DND-41 (cell line): ENCODE measurements at regions not wholly inside any gene's neighbourhood (a gene's known extent, or its start where the extent isn't known, plus 50 kb on each side); places are given as distances from the start of the nearest gene placed in this dataset.

ENCODE experiments used
- ATAC-seq: fragments of 200-7000 bp; cut with Tn5 transposase; 3 replicates; pipeline ENCODE4 v1.9.1; 2021; ENCODE audit warnings: low read depth; ENCODE audit not compliant: insufficient read depth
- DNase-seq: peaks from one replicate; pipeline ENCODE4 v3.0.0-alpha.2; 2020
- H2AFZ ChIP-seq: 2 replicates; pipeline ENCODE4 v1.6.0; 2012; ENCODE audit warnings: low read depth, low read length
- H3K27ac ChIP-seq: 2 replicates; pipeline ENCODE4 v1.5.1; 2012; ENCODE audit warnings: low read length, inconsistent platforms
- H3K27me3 ChIP-seq: fragments of 200-600 bp; sonication (generic); 2 replicates; pipeline ENCODE4 v1.6.0; 2012; ENCODE audit warnings: low read length, mild to moderate bottlenecking, inconsistent platforms; ENCODE audit not compliant: insufficient read depth, poor library complexity
- H3K36me3 ChIP-seq: 2 replicates; pipeline ENCODE4 v1.5.1; 2012; ENCODE audit warnings: low read length, inconsistent platforms; ENCODE audit not compliant: insufficient read depth
- H3K4me1 ChIP-seq: 2 replicates; pipeline ENCODE4 v1.5.1; 2012; ENCODE audit warnings: mild to moderate bottlenecking, low read length; ENCODE audit not compliant: insufficient read depth
- H3K4me2 ChIP-seq: 2 replicates; pipeline ENCODE4 v1.6.0; 2012; ENCODE audit warnings: mild to moderate bottlenecking, moderate library complexity, low read length, inconsistent platforms; ENCODE audit not compliant: insufficient read depth
- H3K4me3 ChIP-seq, 2 experiments: fragments of 200-600 bp in 1 of 2; shearing (Covaris generic) in 1 of 2; 2 replicates each; pipeline ENCODE4 v1.5.1; 2012 to 2016; ENCODE audit warnings: inconsistent platforms in 2 of 2, low read length in 2 of 2, mild to moderate bottlenecking in 2 of 2, low read depth in 1 of 2, moderate library complexity in 1 of 2
- H3K79me2 ChIP-seq: 2 replicates; pipeline ENCODE4 v1.6.0; 2012; ENCODE audit warnings: low read length, inconsistent platforms; ENCODE audit not compliant: insufficient read depth
- H3K9ac ChIP-seq: 2 replicates; pipeline ENCODE4 v1.6.0; 2012; ENCODE audit warnings: low read depth, mild to moderate bottlenecking, inconsistent platforms, low read length, moderate library complexity
- H3K9me3 ChIP-seq: 2 replicates; pipeline ENCODE4 v1.5.1; 2012; ENCODE audit warnings: low read length, moderate library complexity, mild to moderate bottlenecking, inconsistent platforms; ENCODE audit not compliant: insufficient read depth, severe bottlenecking
- H4K20me1 ChIP-seq: 2 replicates; pipeline ENCODE4 v1.6.0; 2012; ENCODE audit warnings: low read length; ENCODE audit not compliant: insufficient read depth
- EZH2 ChIP-seq: IDR thresholded peaks from 3 replicates; pipeline ENCODE4 v1.6.1; 2012; ENCODE audit warnings: borderline replicate concordance, low read depth, mild to moderate bottlenecking, moderate library complexity, low read length, inconsistent platforms; ENCODE audit not compliant: severe bottlenecking
- TF ChIP-seq, protein P1 (sequence below): IDR thresholded peaks from 2 replicates; pipeline ENCODE4 v1.5.1; 2012; ENCODE audit warnings: borderline replicate concordance, low read length, moderate library complexity, mild to moderate bottlenecking; ENCODE audit not compliant: poor library complexity, severe bottlenecking; ENCODE audit errors: extremely low read depth

DNA sequence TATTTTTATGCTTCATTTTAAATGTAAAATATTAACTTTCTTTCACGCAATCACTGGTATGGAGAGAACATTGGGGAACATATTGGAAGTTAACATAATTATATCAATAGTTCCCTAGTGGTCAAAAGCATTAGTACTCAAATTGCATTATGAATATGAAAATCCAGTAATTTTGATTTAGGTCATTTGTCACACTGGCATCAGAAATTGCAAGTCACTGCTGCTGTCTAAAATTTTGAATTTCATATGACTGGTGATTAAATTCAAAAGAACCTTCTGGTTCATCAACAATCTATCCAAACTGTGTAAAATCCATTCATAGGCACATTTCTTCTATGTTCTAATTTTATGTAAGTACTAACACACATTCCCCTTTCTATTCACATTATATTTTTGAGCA, 2235.7 kb upstream of the PCDH20 start:
- Histone ChIP-seq H3K4me3 (no peak overlapping the region), H4K20me1 (no peaks in the 10 kb centered on the region), H3K36me3 (no peaks in the 10 kb centered on the region), H3K9ac (no peak overlapping the region), H3K27ac (no peak overlapping the region), H3K27me3 (no peaks in the 10 kb centered on the region), H3K4me1 (no peaks in the 10 kb centered on the region), H3K79me2 (no peaks in the 10 kb centered on the region), H3K4me2 (no peak overlapping the region), H3K9me3 (no peaks in the 10 kb centered on the region), H2AFZ (no peak overlapping the region)
- ATAC-seq (no peak), DNase-seq (no peak)
- TF ChIP-seq, protein P1, sequence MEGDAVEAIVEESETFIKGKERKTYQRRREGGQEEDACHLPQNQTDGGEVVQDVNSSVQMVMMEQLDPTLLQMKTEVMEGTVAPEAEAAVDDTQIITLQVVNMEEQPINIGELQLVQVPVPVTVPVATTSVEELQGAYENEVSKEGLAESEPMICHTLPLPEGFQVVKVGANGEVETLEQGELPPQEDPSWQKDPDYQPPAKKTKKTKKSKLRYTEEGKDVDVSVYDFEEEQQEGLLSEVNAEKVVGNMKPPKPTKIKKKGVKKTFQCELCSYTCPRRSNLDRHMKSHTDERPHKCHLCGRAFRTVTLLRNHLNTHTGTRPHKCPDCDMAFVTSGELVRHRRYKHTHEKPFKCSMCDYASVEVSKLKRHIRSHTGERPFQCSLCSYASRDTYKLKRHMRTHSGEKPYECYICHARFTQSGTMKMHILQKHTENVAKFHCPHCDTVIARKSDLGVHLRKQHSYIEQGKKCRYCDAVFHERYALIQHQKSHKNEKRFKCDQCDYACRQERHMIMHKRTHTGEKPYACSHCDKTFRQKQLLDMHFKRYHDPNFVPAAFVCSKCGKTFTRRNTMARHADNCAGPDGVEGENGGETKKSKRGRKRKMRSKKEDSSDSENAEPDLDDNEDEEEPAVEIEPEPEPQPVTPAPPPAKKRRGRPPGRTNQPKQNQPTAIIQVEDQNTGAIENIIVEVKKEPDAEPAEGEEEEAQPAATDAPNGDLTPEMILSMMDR, result no peak
- no peak for TF ChIP-seq EZH2

DNA sequence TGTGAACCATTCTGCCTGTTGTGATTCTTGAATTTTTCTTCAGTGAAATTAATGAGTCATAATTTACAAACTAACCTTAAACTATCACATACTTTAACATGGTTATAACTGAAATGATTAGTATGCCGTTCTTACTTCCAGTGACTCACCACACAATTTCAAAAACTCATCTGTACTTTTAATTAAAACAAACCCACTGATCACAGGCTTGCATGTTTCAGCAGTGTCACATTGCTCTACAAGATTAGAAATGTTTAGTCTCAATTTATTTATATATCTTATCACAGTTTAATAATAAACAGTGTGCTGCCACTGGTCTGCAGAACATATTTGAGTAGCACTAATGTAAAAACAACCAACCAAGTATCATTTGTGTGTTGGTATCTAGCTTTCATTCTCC, 2227.9 kb upstream of the PCDH20 start:
- no peak for ATAC-seq
- H3K4me1 ChIP-seq, result no peaks in the 10 kb centered on the region
- no peak overlapping the region for H3K4me3 ChIP-seq
- no peaks in the 10 kb centered on the region for H3K9me3 ChIP-seq
- no peak overlapping the region for H3K4me2 ChIP-seq
- no peaks in the 10 kb centered on the region for H4K20me1 ChIP-seq
- no peak overlapping the region for H3K9ac ChIP-seq
- H3K79me2 ChIP-seq, result no peaks in the 10 kb centered on the region
- no peaks in the 10 kb centered on the region for H3K27me3 ChIP-seq
- TF ChIP-seq, protein P1, result no peak
- TF ChIP-seq EZH2, result no peak
- no peak overlapping the region for H2AFZ ChIP-seq
- H3K36me3 ChIP-seq, result no peaks in the 10 kb centered on the region
- DNase-seq, result no peak
- H3K27ac ChIP-seq, result no peak overlapping the region

DNA sequence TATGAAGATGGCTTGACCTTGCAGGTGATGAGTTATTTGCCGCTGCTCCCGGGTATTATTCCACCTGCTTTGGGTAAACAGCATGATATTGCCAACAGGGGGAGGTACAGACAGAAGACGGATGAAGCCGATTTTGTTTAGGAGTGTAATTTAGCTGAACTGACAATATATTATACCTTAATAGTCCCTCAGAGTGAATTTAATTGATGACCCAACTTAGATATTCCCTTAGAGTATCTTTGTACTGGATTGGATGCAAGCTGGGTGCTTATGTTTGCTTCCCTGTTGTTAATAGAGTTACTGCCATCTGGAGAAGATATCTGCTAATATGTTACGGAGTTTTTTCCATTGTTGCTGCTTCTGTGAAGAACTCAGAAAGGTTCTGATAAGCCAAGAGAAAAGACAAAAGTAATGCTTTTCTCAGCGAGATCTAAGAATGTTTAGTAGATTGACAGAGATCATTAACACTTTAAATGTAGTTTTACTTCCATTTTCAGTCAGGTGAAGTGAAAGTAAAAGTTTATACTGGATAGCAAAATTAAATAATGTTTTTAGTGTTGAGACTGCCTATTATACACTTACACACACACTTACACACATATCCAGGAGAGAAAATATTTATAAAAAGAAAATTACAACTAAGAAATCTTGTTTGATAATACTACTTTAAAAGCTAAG, 2220.8 kb upstream of the PCDH20 start:
- no peaks in the 10 kb centered on the region for H3K9me3 ChIP-seq
- H3K79me2 ChIP-seq, result no peaks in the 10 kb centered on the region
- H3K27me3 ChIP-seq, result no peaks in the 10 kb centered on the region
- peak; percentile 56 for ATAC-seq
- no peaks in the 10 kb centered on the region for H3K36me3 ChIP-seq
- H3K4me1 ChIP-seq, result peaks cover 20% of the 10 kb centered on the region
- TF ChIP-seq, protein P1, result peak; percentile 62
- TF ChIP-seq EZH2, result no peak
- DNase-seq, result peak; percentile 7
- peak overlapping the region; percentile 1 to 53; a peak in 3 of 4 replicates for H3K4me3 ChIP-seq
- peak overlapping the region; percentile 35 for H3K9ac ChIP-seq
- H3K4me2 ChIP-seq, result peak overlapping the region; percentile 68
- peak overlapping the region; percentile 30 for H3K27ac ChIP-seq
- H2AFZ ChIP-seq, result peak overlapping the region; percentile 74
- H4K20me1 ChIP-seq, result no peaks in the 10 kb centered on the region
